ENCODE measurements at regions not wholly inside any gene's neighbourhood (a gene's known extent, or its start where the extent isn't known, plus 50 kb on each side); places are given as distances from the start of the nearest gene placed in this dataset.

DNA sequence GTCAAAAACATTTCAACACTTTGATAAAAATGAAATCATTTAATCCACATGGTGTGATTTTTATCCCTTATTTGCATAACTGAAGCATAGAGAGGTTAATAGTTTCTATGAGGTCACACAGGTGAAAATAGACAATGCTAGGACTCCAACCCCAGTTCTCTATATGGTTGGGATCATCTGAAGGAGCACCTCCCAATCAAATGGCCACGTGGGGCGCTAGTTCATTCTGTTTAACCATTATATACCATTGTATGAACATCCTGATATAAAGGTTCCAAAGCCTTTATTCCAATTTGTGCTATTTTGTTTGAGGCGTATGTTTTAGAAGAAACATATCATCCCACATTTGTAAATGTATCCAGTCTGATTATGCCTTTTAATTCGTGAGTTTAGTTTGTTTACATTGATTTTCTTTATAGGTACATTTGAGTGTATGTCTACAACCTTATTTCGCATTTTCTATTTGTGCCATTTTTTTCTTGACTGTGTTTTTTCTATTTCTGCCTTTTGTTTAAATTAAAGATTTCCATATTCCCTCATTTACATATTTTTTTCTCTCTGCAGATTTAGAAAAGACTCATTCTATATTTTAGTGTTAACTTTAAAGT is 1092.0 kb downstream of the MAT2B start:
- TF ChIP-seq POLR2A (IDR thresholded peaks at IDR 0.05; ENCODE audit: low read length), result no peak
- DNase-seq, result peak; percentile 2 to 20

DNA sequence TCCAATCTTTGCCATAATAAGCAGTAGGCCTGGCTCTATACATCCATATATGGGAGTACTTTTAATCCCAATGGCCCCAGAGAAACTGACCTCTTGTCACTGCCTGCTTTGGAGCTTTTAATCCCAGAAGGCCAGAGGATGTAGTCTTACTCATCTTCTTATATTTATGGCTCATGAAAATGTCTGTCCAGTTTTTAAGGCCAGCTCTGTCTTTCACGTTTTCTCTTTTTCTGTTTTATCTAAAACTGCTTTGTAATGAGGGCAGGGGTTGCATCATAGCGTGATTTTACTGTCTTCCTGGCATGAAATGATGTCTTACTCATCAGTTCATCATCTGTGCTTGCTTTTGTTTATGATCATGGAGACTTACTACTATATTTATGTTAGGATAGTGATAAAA is 1094.9 kb downstream of the MAT2B start:
- TF ChIP-seq POLR2A (IDR thresholded peaks at IDR 0.05; ENCODE audit: low read length) (no peak), GATA1 (IDR thresholded peaks at IDR 0.05; ENCODE audit: low read depth, low read length) (no peak)
- no peak for DNase-seq

DNA sequence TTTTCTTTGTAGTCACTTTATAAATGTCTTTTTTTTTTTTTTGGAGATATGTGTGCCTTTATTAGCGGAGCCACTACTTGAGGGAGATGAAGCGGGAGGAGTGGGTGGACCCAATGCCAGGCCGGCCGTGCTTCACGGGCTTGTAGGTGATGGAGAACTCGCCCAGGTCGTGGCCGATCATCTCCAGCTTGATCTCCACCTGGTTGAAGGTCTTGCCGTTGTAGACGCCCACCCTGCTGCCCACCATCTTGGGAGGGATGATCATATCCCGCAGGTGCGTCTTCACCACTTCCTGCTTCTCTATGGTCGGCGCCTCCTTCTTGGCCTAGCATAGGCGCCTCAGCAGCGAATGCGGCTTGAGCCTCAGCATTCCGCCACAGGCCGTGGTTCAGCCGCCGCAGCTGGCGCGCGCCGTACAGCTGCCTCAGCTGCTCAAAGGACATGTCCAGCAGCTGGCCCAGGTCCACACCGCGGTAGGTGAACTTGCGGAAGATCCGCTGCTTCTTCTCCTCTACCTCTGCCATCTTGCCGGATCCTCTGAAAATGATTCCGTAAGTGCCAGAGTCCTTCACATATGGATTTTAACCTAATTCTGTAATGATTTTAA is 1095.6 kb downstream of the MAT2B start:
- TF ChIP-seq POLR2A (IDR thresholded peaks at IDR 0.05; ENCODE audit: low read length), result no peak
- TF ChIP-seq GATA1 (IDR thresholded peaks at IDR 0.05; ENCODE audit: low read depth, low read length), result no peak
- DNase-seq, result no peak

DNA sequence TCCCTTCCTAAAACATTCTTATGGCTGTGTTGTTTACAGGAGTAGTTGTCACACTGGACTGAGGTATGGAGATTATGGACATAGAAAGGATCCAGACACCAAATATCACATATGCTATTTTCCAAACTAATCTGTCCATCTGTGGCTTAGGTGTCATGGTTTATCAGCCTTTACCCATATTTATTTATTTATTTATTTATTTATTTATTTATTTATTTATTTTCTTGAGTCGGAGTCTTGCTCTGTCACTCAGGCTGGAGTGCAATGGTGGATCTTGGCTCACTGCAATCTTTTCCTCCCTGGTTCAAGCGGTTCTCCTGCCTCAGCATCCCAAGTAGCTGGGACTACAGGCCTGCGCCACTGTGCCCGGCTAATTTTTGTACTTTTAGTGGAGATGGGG is 1103.1 kb downstream of the MAT2B start:
- DNase-seq, result no peak

DNA sequence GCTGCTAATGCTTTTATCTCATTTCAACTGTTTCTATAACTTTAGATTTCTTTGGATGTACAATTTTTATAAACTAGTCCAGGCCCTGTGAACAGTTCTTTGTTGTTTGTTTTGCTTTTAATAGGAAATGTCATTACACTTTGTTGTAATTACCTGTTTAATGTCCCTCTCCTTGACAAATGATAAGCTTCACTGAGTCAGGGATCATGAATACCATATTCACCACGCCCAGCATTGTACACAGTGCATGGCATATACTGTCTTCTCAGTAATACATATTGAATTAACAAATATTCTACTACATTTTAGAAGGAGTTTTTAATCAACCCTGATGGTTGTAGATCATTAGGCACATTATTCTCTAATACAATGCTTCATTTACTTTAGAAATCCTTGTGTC is 1105.0 kb downstream of the MAT2B start:
- TF ChIP-seq GATA1 (IDR thresholded peaks at IDR 0.05; ENCODE audit: low read depth, low read length) (no peak), POLR2A (IDR thresholded peaks at IDR 0.05; ENCODE audit: low read length) (no peak)
- DNase-seq, result no peak

More for the DNA sequence above, 1103.1 kb downstream of the MAT2B start:
- TF ChIP-seq POLR2A (IDR thresholded peaks at IDR 0.05; ENCODE audit: low read length) (no peak), GATA1 (IDR thresholded peaks at IDR 0.05; ENCODE audit: low read depth, low read length) (no peak)

DNA sequence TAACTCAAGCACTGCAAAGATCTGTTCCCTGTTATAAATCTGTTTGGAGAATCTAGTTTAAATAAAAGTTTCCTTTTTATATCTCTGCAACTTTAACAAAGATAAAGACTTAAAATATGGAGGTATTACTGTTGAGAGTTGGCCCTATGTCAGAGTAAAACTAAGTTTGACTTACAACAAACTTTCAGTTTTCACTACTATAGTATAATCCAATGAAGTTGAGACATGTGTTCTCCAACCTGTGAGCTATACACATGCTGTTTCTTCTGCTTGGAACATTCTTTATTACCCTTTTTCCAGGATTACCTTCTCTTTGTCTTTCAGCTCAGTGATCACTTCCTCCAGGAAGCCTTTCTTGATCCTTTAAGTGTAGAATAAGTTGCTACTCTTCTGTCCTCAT is 1109.3 kb downstream of the MAT2B start:
- TF ChIP-seq POLR2A (IDR thresholded peaks at IDR 0.05; ENCODE audit: low read length) (no peak), GATA1 (IDR thresholded peaks at IDR 0.05; ENCODE audit: low read depth, low read length) (no peak)
- DNase-seq, result no peak

DNA sequence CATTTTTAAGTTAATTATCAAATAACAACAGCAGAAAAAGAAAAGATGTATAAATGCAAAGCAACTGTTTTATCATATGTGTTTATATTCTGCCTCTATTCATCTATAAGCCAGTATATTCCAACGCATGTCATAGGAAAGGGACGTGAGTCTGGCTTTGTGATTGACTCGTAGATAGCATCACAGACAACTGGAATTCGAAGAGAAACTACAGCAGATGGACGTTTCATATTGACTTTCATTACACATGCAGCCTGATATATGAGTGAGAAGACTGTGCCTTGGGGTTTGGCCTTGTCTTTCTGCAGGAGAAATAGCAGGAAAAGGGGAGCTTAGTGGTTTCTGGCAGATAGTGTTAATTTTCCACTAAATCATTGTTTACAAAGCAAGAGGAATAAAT is 1111.9 kb downstream of the MAT2B start:
- DNase-seq, result no peak
- no peak for TF ChIP-seq POLR2A (IDR thresholded peaks at IDR 0.05; ENCODE audit: low read length)
- TF ChIP-seq GATA1 (IDR thresholded peaks at IDR 0.05; ENCODE audit: low read depth, low read length), result no peak

DNA sequence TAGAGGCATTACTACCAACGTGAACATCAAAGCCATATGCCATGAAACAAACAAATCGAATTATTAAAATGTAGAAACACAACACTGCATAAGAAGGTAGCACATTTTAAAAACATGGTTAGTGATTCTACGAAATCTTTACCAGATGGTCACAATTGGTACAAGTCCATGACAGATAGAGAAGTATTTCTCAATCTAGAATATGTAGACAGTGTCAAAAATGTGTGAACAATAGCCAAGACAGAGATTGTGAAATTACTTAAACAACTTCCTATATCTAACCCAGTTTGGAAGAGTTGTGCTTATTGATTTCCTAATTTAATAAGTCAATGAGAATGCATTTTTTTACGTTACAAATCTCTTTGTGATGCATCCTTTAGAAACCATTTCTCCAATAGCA is 1121.6 kb downstream of the MAT2B start:
- no peak for TF ChIP-seq POLR2A (IDR thresholded peaks at IDR 0.05; ENCODE audit: low read length)
- no peak for TF ChIP-seq GATA1 (IDR thresholded peaks at IDR 0.05; ENCODE audit: low read depth, low read length)
- no peak for DNase-seq

DNA sequence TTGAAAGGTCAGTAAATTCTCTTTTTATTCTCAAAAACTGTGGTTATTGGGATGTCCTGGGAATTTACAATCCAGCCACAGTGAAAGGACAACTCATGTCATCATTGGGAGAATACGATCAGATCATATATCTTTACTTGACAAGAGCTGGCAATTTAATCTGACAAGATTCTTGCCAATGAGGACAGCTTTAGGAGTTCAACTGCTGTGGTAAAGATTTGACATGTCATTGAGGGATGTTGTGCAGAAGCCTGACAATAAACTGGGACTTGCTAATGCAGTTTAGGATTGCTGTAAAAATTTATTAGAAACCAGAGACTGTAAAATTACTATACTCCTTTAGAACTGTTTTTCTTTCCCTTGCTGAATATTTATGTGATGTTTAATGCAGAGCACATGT is 1131.0 kb downstream of the MAT2B start:
- DNase-seq, result no peak
- TF ChIP-seq GATA1 (IDR thresholded peaks at IDR 0.05; ENCODE audit: low read depth, low read length) (no peak), POLR2A (IDR thresholded peaks at IDR 0.05; ENCODE audit: low read length) (no peak)

DNA sequence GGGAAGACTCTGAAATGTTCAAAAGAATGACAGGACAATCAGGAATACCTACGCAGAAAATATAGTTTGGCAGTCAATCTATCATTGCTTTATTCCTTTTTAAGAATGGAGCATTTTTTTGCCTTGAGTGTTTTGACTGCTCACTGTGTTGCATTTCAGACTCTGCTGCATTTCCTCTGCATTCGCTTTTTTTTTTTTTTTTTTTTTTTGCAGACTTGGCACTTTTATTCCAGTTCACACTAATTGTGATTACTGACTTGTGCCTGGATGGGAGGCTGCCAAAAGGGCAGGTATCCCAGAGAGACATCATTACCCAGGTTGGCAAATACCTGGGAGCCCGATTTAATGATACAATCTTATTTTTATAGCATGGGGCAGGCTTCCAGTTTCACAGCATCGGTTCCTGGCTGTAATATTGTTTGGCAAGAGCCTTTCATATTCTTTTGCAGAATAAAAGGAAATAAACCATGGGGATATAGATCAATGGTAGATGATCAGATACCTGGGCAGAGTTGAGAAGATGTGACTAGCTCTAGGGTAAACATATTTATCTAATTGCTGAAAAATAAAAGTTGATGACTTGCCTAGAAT is 1132.6 kb downstream of the MAT2B start:
- no peak for DNase-seq
- TF ChIP-seq POLR2A (IDR thresholded peaks at IDR 0.05; ENCODE audit: low read length) (no peak), GATA1 (IDR thresholded peaks at IDR 0.05; ENCODE audit: low read depth, low read length) (no peak)

DNA sequence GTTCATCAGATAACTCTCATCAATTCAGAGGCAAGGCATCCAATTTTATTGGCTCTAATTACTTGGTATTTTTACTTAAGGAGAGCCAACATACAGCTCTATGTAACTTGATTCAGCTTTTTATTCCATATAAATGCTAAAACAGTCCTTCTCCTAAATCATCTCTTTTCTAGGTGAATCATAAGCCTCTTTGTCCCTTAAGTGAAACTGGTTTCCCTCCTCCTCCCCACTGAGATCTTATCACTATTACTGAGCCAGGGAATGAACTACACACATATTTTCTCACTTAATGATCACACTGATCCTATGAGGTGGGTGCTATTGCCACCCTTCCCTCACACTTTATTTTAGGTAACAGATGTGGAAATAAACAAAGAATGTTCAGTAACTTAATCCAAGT is 1143.8 kb downstream of the MAT2B start:
- DNase-seq, result no peak
- TF ChIP-seq GATA1 (IDR thresholded peaks at IDR 0.05; ENCODE audit: low read depth, low read length), result no peak
- no peak for TF ChIP-seq POLR2A (IDR thresholded peaks at IDR 0.05; ENCODE audit: low read length)

DNA sequence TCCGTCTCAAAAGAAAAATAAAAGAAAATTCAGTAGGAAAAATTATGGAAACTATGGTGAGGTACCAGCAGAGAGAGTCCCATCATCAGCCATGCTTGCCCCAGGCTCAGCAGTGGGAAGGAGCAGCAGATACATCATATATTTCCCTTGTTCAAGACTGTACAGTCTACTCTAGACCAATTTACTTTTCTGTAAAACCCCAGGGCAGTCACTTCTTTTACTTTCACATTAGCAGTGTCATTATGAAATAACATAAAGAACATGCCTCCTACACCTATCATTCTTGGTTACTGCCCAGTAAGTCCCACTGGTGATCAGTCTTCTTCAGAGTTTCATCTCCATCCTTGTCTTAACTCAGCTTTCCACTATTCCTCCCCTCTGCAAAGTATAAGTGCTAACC is 1145.0 kb downstream of the MAT2B start:
- no peak for DNase-seq
- TF ChIP-seq GATA1 (IDR thresholded peaks at IDR 0.05; ENCODE audit: low read depth, low read length) (no peak), POLR2A (IDR thresholded peaks at IDR 0.05; ENCODE audit: low read length) (no peak)

DNA sequence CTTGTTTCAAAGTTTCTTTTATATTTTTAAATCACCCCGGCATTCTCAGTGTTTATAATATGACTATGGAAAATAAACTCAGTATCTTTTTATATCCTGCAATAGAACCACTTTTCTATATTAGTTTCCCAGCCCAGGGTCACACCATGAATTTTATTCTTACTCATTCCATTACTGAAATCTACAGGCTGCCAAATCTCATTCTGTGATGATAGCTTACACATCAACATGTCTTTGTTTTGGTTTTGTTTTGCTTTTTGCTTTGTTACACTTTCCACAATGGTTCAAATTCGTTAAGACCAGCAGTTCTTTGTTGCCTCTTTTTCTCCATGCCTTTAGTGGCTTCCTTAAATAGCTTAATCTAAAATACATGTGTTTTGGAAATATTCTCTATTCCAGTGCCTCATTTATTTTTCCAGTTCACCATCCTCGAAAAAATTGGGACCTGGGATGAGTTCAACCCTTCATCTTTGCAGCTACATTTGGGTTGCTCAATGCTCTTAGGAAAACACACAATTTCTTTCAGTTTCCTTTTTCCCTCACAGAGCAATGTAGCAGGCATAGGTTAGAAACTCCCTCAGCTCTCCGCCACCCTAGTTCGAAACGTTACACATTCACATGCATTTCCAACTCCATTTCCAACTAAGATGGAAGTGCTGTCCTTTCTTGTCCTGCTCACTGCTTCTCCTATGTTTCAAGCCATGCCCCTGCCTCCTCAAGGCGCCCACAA is 1146.3 kb downstream of the MAT2B start:
- TF ChIP-seq POLR2A (IDR thresholded peaks at IDR 0.05; ENCODE audit: low read length) (no peak), GATA1 (IDR thresholded peaks at IDR 0.05; ENCODE audit: low read depth, low read length) (no peak)
- DNase-seq, result no peak

DNA sequence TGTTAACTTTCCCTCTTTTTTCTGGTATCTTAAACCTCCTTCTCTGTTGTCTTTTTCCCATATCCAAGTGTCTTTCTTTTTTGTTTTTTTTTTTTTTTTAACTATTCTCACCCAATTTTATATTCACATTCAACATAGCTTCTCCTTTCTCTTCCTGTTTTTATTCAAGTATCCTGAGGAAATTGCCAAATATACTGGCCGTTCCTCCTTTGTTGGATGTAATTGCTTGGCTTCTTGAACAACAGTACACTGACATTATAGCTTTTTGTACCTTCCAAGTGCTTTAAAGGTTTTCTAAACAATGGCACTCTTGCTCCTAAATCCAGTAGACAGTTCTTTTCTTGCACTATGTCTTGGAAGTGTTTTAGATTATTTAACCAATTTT is 1146.8 kb downstream of the MAT2B start:
- no peak for TF ChIP-seq GATA1 (IDR thresholded peaks at IDR 0.05; ENCODE audit: low read depth, low read length)
- no peak for TF ChIP-seq POLR2A (IDR thresholded peaks at IDR 0.05; ENCODE audit: low read length)
- no peak for DNase-seq
